ENCODE measurements at regions not wholly inside any gene's neighbourhood (a gene's known extent, or its start where the extent isn't known, plus 50 kb on each side); places are given as distances from the start of the nearest gene placed in this dataset.

- TF ChIP-seq EZH2phosphoT487 (IDR thresholded peaks at IDR 0.05; ENCODE audit: insufficient read depth, low read depth) (no peak), EZH2 (IDR thresholded peaks at IDR 0.05; ENCODE audit: insufficient read depth, poor library complexity, severe bottlenecking) (no peak)
These were observed 363.1 kb downstream of the EFNB2 start for GRCh38 chr13:106172176-106172905.
